SK-N-SH treated with all-trans-retinoic acid at 6 μM for 48 hours (cell line): ENCODE measurements at regions not wholly inside any gene's neighbourhood (a gene's known extent, or its start where the extent isn't known, plus 50 kb on each side); places are given as distances from the start of the nearest gene placed in this dataset.

Experiments used
- ATAC-seq: fragments of 200-7000 bp; cut with Tn5 transposase; 3 replicates; pipeline ENCODE4 v1.9.1; 2020; ENCODE audit warnings: mild to moderate bottlenecking, moderate library complexity
- ARNTL ChIP-seq: fragments of 450-650 bp; formaldehyde crosslinking; IDR thresholded peaks from 2 replicates; pipeline ENCODE4 v1.5.0; 2020; ENCODE audit warnings: low read depth, mild to moderate bottlenecking, moderate library complexity, borderline replicate concordance
- BACH2 ChIP-seq: fragments of 250-450 bp; sonication (Bioruptor Pico); IDR thresholded peaks from 2 replicates; pipeline ENCODE4 v1.9.0; 2021; ENCODE audit warnings: mild to moderate bottlenecking, borderline replicate concordance
- CREB5 ChIP-seq: fragments of 250-450 bp; sonication (Bioruptor Pico); IDR thresholded peaks from 2 replicates; pipeline ENCODE4 v1.5.1; 2020; ENCODE audit warnings: low read depth, mild to moderate bottlenecking, moderate library complexity
- CSDC2 ChIP-seq: fragments of 250-450 bp; sonication (Bioruptor Pico); IDR thresholded peaks from 2 replicates; pipeline ENCODE4 v1.5.0; 2020; ENCODE audit warnings: mild to moderate bottlenecking, moderate library complexity
- CSRNP3 ChIP-seq: fragments of 250-450 bp; sonication (Bioruptor Pico); IDR thresholded peaks from 2 replicates; pipeline ENCODE4 v1.5.1; 2021; ENCODE audit warnings: mild to moderate bottlenecking, moderate library complexity
- ESRRG ChIP-seq: fragments of 250-450 bp; sonication (Bioruptor Pico); IDR thresholded peaks from 2 replicates; pipeline ENCODE4 v1.6.1; 2021; ENCODE audit warnings: mild to moderate bottlenecking
- GLIS3 ChIP-seq: fragments of 250-450 bp; sonication (Bioruptor Pico); IDR thresholded peaks from 2 replicates; pipeline ENCODE4 v1.5.0; 2020; ENCODE audit warnings: mild to moderate bottlenecking, moderate library complexity
- ISL1 ChIP-seq: fragments of 250-450 bp; sonication (Bioruptor Pico); IDR thresholded peaks from 2 replicates; pipeline ENCODE4 v2.1.2; 2022; ENCODE audit warnings: mild to moderate bottlenecking, moderate library complexity
- OSR1 ChIP-seq: fragments of 250-450 bp; sonication (Bioruptor Pico); IDR thresholded peaks from 2 replicates; pipeline ENCODE4 v1.8.0; 2022; ENCODE audit warnings: moderate library complexity, mild to moderate bottlenecking, inconsistent platforms
- PATZ1 ChIP-seq: fragments of 250-450 bp; sonication (Bioruptor Pico); IDR thresholded peaks from 2 replicates; pipeline ENCODE4 v1.8.0; 2020; ENCODE audit warnings: mild to moderate bottlenecking, moderate library complexity, borderline replicate concordance
- POU6F1 ChIP-seq: fragments of 250-450 bp; sonication (Bioruptor Pico); IDR thresholded peaks from 2 replicates; pipeline ENCODE4 v1.8.0; 2021; ENCODE audit warnings: low read depth, mild to moderate bottlenecking, moderate library complexity, borderline replicate concordance
- PPARA ChIP-seq: fragments of 250-450 bp; sonication (Bioruptor Pico); IDR thresholded peaks from 2 replicates; pipeline ENCODE4 v1.5.0; 2020; ENCODE audit warnings: mild to moderate bottlenecking, borderline replicate concordance
- RARB ChIP-seq: fragments of 250-450 bp; sonication (Bioruptor Pico); IDR thresholded peaks from 2 replicates; pipeline ENCODE4 v1.8.0; 2021; ENCODE audit warnings: mild to moderate bottlenecking, moderate library complexity
- SNAI2 ChIP-seq: fragments of 250-450 bp; sonication (Bioruptor Pico); IDR thresholded peaks from 2 replicates; pipeline ENCODE4 v1.5.0; 2020; ENCODE audit warnings: mild to moderate bottlenecking, moderate library complexity
- TCF4 ChIP-seq: fragments of 250-450 bp; sonication (Bioruptor Pico); IDR thresholded peaks from 2 replicates; pipeline ENCODE4 v1.8.0; 2021; ENCODE audit warnings: mild to moderate bottlenecking, moderate library complexity, borderline replicate concordance
- TSHZ2 ChIP-seq: fragments of 250-450 bp; sonication (Bioruptor Pico); IDR thresholded peaks from 2 replicates; pipeline ENCODE4 v1.5.0; 2020; ENCODE audit warnings: mild to moderate bottlenecking, moderate library complexity
- ZC3H10 ChIP-seq: fragments of 250-450 bp; sonication (Bioruptor Pico); IDR thresholded peaks from 2 replicates; pipeline ENCODE4 v1.5.1; 2021; ENCODE audit warnings: mild to moderate bottlenecking, moderate library complexity
- ZFP3 ChIP-seq: fragments of 250-450 bp; sonication (Bioruptor Pico); IDR thresholded peaks from 2 replicates; pipeline ENCODE4 v1.5.0; 2020; ENCODE audit warnings: mild to moderate bottlenecking, moderate library complexity
- ZFP30 ChIP-seq: fragments of 450-650 bp; formaldehyde crosslinking; IDR thresholded peaks from 2 replicates; pipeline ENCODE4 v1.5.0; 2022; ENCODE audit warnings: mild to moderate bottlenecking, moderate library complexity
- ZNF565 ChIP-seq: fragments of 450-650 bp; formaldehyde crosslinking; conservative IDR thresholded peaks from 2 replicates; pipeline ENCODE4 v1.5.0; 2020; ENCODE audit warnings: low read depth, mild to moderate bottlenecking, moderate library complexity
- ZNF70 ChIP-seq: fragments of 450-650 bp; formaldehyde crosslinking; IDR thresholded peaks from 2 replicates; pipeline ENCODE4 v1.5.0; 2020; ENCODE audit warnings: mild to moderate bottlenecking, moderate library complexity
- ZNF8 ChIP-seq: fragments of 450-650 bp; formaldehyde crosslinking; IDR thresholded peaks from 2 replicates; pipeline ENCODE4 v1.5.0; 2020; ENCODE audit warnings: mild to moderate bottlenecking, moderate library complexity

- TF ChIP-seq PPARA (CRISPR knock-in tag) (no peak), ZC3H10 (CRISPR knock-in tag) (no peak), OSR1 (CRISPR knock-in tag) (no peak), ARNTL (no peak), PATZ1 (no peak), TSHZ2 (CRISPR knock-in tag) (no peak), CSRNP3 (CRISPR knock-in tag) (no peak), CREB5 (CRISPR knock-in tag) (no peak), RARB (CRISPR knock-in tag) (no peak), TCF4 (CRISPR knock-in tag) (no peak), ZNF565 (no peak), ZFP30 (CRISPR knock-in tag) (no peak), ZFP3 (CRISPR knock-in tag) (no peak), GLIS3 (CRISPR knock-in tag) (no peak), ZNF70 (no peak), SNAI2 (no peak), CSDC2 (no peak), ESRRG (CRISPR knock-in tag) (no peak), ZNF8 (no peak), ISL1 (CRISPR knock-in tag) (no peak)
- TF ChIP-seq, all 23 proteins: peak for 0
- ATAC-seq: no peak
Observed at GRCh38 chr2:216261042-216261537, 111.2 kb downstream of the MARCHF4 start.

GRCh38 chr2:216260629-216261028, 111.7 kb downstream of the MARCHF4 start:
- TF ChIP-seq BACH2 (CRISPR knock-in tag) (no peak), ISL1 (CRISPR knock-in tag) (no peak), SNAI2 (no peak), CSDC2 (no peak), RARB (CRISPR knock-in tag) (no peak), PATZ1 (no peak)
- no peak for ATAC-seq

- no peak for ATAC-seq
- TF ChIP-seq ESRRG (CRISPR knock-in tag) (no peak), POU6F1 (CRISPR knock-in tag) (no peak), CSDC2 (no peak), CREB5 (CRISPR knock-in tag) (no peak), CSRNP3 (CRISPR knock-in tag) (no peak)
- TF ChIP-seq, all 23 proteins: peak for 0
Observed at GRCh38 chr2:216259081-216259480, 113.2 kb downstream of the MARCHF4 start.
